ENCODE measurements at regions not wholly inside any gene's neighbourhood (a gene's known extent, or its start where the extent isn't known, plus 50 kb on each side); places are given as distances from the start of the nearest gene placed in this dataset.

DNA sequence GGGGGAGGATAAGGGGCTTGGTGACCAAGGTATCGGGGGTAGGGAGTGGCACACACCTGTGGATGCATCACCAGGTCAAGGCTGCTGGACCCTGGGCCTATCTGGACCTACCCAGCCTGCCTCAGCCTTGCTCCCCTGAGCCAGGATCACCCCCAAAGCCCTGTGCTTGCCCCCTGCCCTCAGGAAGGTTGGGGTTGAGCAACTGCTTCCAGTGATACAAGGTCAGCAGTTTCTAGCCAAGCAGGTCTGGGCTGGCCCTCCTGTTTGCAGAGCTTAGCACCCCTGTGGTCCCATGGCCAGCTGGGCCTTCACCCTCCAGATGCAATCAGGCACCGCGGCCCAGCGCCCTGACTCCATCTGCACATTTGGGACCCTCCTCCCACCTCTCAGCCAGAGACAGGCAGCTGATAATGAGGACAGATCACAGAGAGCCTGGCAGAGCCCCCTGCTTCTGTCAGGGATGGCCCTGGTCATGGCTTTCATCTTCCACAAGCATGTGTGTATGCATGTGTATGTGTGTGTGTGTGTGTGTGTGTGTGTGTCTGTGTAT is 154.6 kb downstream of the TFCP2L1 start:
- TF ChIP-seq, protein P1, sequence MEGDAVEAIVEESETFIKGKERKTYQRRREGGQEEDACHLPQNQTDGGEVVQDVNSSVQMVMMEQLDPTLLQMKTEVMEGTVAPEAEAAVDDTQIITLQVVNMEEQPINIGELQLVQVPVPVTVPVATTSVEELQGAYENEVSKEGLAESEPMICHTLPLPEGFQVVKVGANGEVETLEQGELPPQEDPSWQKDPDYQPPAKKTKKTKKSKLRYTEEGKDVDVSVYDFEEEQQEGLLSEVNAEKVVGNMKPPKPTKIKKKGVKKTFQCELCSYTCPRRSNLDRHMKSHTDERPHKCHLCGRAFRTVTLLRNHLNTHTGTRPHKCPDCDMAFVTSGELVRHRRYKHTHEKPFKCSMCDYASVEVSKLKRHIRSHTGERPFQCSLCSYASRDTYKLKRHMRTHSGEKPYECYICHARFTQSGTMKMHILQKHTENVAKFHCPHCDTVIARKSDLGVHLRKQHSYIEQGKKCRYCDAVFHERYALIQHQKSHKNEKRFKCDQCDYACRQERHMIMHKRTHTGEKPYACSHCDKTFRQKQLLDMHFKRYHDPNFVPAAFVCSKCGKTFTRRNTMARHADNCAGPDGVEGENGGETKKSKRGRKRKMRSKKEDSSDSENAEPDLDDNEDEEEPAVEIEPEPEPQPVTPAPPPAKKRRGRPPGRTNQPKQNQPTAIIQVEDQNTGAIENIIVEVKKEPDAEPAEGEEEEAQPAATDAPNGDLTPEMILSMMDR (IDR thresholded peaks at IDR 0.05; ENCODE audit: poor library complexity): no peak
- TF ChIP-seq EZH2 (IDR thresholded peaks at IDR 0.05; ENCODE audit: borderline replicate concordance): no peak
- no peak for TF ChIP-seq EZH2phosphoT487 (IDR thresholded peaks at IDR 0.05; ENCODE audit: low read depth, severe bottlenecking, unreplicated experiment)
